ENCODE measurements at regions not wholly inside any gene's neighbourhood (a gene's known extent, or its start where the extent isn't known, plus 50 kb on each side); places are given as distances from the start of the nearest gene placed in this dataset.

- Histone ChIP-seq H3K79me2 (ENCODE audit: control insufficient read depth, low read length) (no peaks in the 10 kb centered on the region), H3K9me2 (replicated peaks; ENCODE audit: control insufficient read depth, low read length) (no peaks in the 10 kb centered on the region), H3F3A (ENCODE audit: control insufficient read depth, insufficient read depth) (no peaks in the 10 kb centered on the region), H3K36me3 (ENCODE audit: control insufficient read depth, low read length) (no peaks in the 10 kb centered on the region), H3K4me2 (ENCODE audit: low read length) (no peak overlapping the region), H3K9me3 (ENCODE audit: control insufficient read depth, insufficient read depth, low read length) (no peaks in the 10 kb centered on the region), H4K20me1 (ENCODE audit: control insufficient read depth, insufficient read depth, low read depth, low read length) (no peaks in the 10 kb centered on the region), H3K4me1 (ENCODE audit: control insufficient read depth, low read length) (no peaks in the 10 kb centered on the region), H3K27ac (ENCODE audit: low read depth, low read length) (no peak overlapping the region), H3K4me3 (ENCODE audit: low read length) (no peak overlapping the region), H3K27me3 (ENCODE audit: control insufficient read depth, low read length) (no peaks in the 10 kb centered on the region)
- TF ChIP-seq CTCF (IDR thresholded peaks at IDR 0.05; ENCODE audit: low read depth, low read length, poor library complexity, severe bottlenecking) (no peak), EZH2phosphoT487 (IDR thresholded peaks at IDR 0.05; ENCODE audit: borderline replicate concordance, low read length) (no peak)
Measured at GRCh38 chr5:62005551-62005950, 300.5 kb upstream of the KIF2A start.

GRCh38 chr5:62007457-62007856 lies 298.5 kb upstream of the KIF2A start:
- Histone ChIP-seq H3F3A (ENCODE audit: control insufficient read depth, insufficient read depth) (no peaks in the 10 kb centered on the region), H3K4me2 (ENCODE audit: low read length) (no peak overlapping the region), H4K20me1 (ENCODE audit: control insufficient read depth, insufficient read depth, low read depth, low read length) (no peaks in the 10 kb centered on the region), H3K79me2 (ENCODE audit: control insufficient read depth, low read length) (no peaks in the 10 kb centered on the region), H3K36me3 (ENCODE audit: control insufficient read depth, low read length) (no peaks in the 10 kb centered on the region), H3K9me3 (ENCODE audit: control insufficient read depth, insufficient read depth, low read length) (no peaks in the 10 kb centered on the region), H3K9me2 (replicated peaks; ENCODE audit: control insufficient read depth, low read length) (no peaks in the 10 kb centered on the region), H3K4me1 (ENCODE audit: control insufficient read depth, low read length) (no peaks in the 10 kb centered on the region), H3K27me3 (ENCODE audit: control insufficient read depth, low read length) (no peaks in the 10 kb centered on the region), H3K4me3 (ENCODE audit: low read length) (no peak overlapping the region), H3K27ac (ENCODE audit: low read depth, low read length) (no peak overlapping the region)
- TF ChIP-seq EZH2phosphoT487 (IDR thresholded peaks at IDR 0.05; ENCODE audit: borderline replicate concordance, low read length) (no peak), CTCF (IDR thresholded peaks at IDR 0.05; ENCODE audit: low read depth, low read length, poor library complexity, severe bottlenecking) (no peak)

- Histone ChIP-seq H3K4me2 (ENCODE audit: low read length) (no peak overlapping the region), H3K36me3 (ENCODE audit: control insufficient read depth, low read length) (no peaks in the 10 kb centered on the region), H3K4me1 (ENCODE audit: control insufficient read depth, low read length) (no peaks in the 10 kb centered on the region), H3K27me3 (ENCODE audit: control insufficient read depth, low read length) (no peaks in the 10 kb centered on the region), H4K20me1 (ENCODE audit: control insufficient read depth, insufficient read depth, low read depth, low read length) (no peaks in the 10 kb centered on the region), H3K9me3 (ENCODE audit: control insufficient read depth, insufficient read depth, low read length) (no peaks in the 10 kb centered on the region), H3K4me3 (ENCODE audit: low read length) (no peak overlapping the region), H3F3A (ENCODE audit: control insufficient read depth, insufficient read depth) (no peaks in the 10 kb centered on the region), H3K9me2 (replicated peaks; ENCODE audit: control insufficient read depth, low read length) (no peaks in the 10 kb centered on the region), H3K27ac (ENCODE audit: low read depth, low read length) (no peak overlapping the region), H3K79me2 (ENCODE audit: control insufficient read depth, low read length) (no peaks in the 10 kb centered on the region)
- TF ChIP-seq CTCF (IDR thresholded peaks at IDR 0.05; ENCODE audit: low read depth, low read length, poor library complexity, severe bottlenecking) (no peak), EZH2phosphoT487 (IDR thresholded peaks at IDR 0.05; ENCODE audit: borderline replicate concordance, low read length) (no peak)
Measured at GRCh38 chr5:62011089-62011664, 294.8 kb upstream of the KIF2A start.

Measured in DOHH2 (cell line).